CD14-positive monocyte (primary cell): ENCODE measurements at regions not wholly inside any gene's neighbourhood (a gene's known extent, or its start where the extent isn't known, plus 50 kb on each side); places are given as distances from the start of the nearest gene placed in this dataset.

Experiments
- DNase-seq, 3 donors: peaks; one replicate each; pipeline ENCODE4 v3.0.0-alpha.2; 2011 to 2022
- H2AFZ ChIP-seq: 2 replicates; pipeline ENCODE4 v1.6.0; 2012; ENCODE audit warnings: mild to moderate bottlenecking, low read depth, low read length, inconsistent platforms; ENCODE audit not compliant: insufficient read depth, poor library complexity, severe bottlenecking
- H3K27ac ChIP-seq, 2 donors: 1 replicate in 1 of 2; 2 replicates in 1 of 2; pipeline ENCODE4 v1.5.1; 2012 to 2013; ENCODE audit warnings: low read length in 2 of 2, control low read depth in 1 of 2, inconsistent platforms in 1 of 2, low read depth in 1 of 2, mild to moderate bottlenecking in 1 of 2
- H3K27me3 ChIP-seq, 2 donors: one replicate each; pipeline versions ENCODE4 v1.6.0 to v1.6.1; 2011 to 2013; ENCODE audit warnings: low read length in 2 of 2; ENCODE audit not compliant: control insufficient read depth in 2 of 2, insufficient read depth in 2 of 2
- H3K36me3 ChIP-seq, 2 donors: replicated peaks in 1 of 2; 1 replicate in 1 of 2; 2 replicates in 1 of 2; pipeline versions ENCODE4 v1.5.1 to v1.6.1; 2012 to 2013; ENCODE audit warnings: low read length in 2 of 2, control low read depth in 1 of 2, inconsistent platforms in 1 of 2, mild to moderate bottlenecking in 1 of 2; ENCODE audit not compliant: insufficient read depth in 2 of 2, control insufficient read depth in 1 of 2
- H3K4me1 ChIP-seq, 2 donors: 1 replicate in 1 of 2; 2 replicates in 1 of 2; pipeline versions ENCODE4 v1.5.1 to v1.6.1; 2012 to 2013; ENCODE audit warnings: low read length in 2 of 2, control low read depth in 1 of 2, inconsistent platforms in 1 of 2, mild to moderate bottlenecking in 1 of 2, moderate library complexity in 1 of 2; ENCODE audit not compliant: insufficient read depth in 2 of 2, control insufficient read depth in 1 of 2
- H3K4me2 ChIP-seq: replicated peaks from 2 replicates; pipeline ENCODE3; 2012; ENCODE audit warnings: low read length, moderate library complexity, mild to moderate bottlenecking; ENCODE audit not compliant: poor library complexity, severe bottlenecking; ENCODE audit errors: extremely low read depth
- H3K4me3 ChIP-seq, 3 experiments: fragments of 200-600 bp in 1 of 3; sonication (generic) in 1 of 3; replicated peaks in 1 of 3; 1 replicate in 2 of 3; 2 replicates in 1 of 3; pipeline ENCODE4 v1.5.1; 2011 to 2013; ENCODE audit warnings: low read length in 3 of 3, mild to moderate bottlenecking in 3 of 3, control low read depth in 2 of 3, low read depth in 2 of 3, inconsistent platforms in 1 of 3, moderate library complexity in 1 of 3
- H3K79me2 ChIP-seq: 2 replicates; pipeline ENCODE4 v1.6.0; 2012; ENCODE audit warnings: mild to moderate bottlenecking, control low read depth, inconsistent platforms, low read length, moderate library complexity; ENCODE audit not compliant: insufficient read depth
- H3K9ac ChIP-seq: 2 replicates; pipeline ENCODE4 v1.6.0; 2017; ENCODE audit warnings: low read length, mild to moderate bottlenecking; ENCODE audit not compliant: insufficient read depth, poor library complexity, severe bottlenecking
- H3K9me3 ChIP-seq, 2 donors: replicated peaks in 1 of 2; 1 replicate in 1 of 2; 2 replicates in 1 of 2; pipeline versions ENCODE4 v1.5.1 to v1.6.1; 2012 to 2013; ENCODE audit warnings: low read length in 2 of 2, control low read depth in 1 of 2; ENCODE audit not compliant: control insufficient read depth in 1 of 2, insufficient read depth in 1 of 2
- H4K20me1 ChIP-seq: 2 replicates; pipeline ENCODE4 v1.6.0; 2012; ENCODE audit warnings: mild to moderate bottlenecking, low read length, control low read depth, moderate library complexity; ENCODE audit not compliant: insufficient read depth
- H3K27ac Mint-ChIP-seq, 7 donors: one replicate each; pipeline ENCODE4 v1.8.0; 2020; ENCODE audit warnings: mild to moderate bottlenecking in 7 of 7, mixed read lengths in 7 of 7, moderate library complexity in 6 of 7, inconsistent platforms in 2 of 7
- H3K27me3 Mint-ChIP-seq, 3 donors: one replicate each; pipeline ENCODE4 v1.8.0; 2021 to 2022; ENCODE audit warnings: low read depth in 3 of 3, mild to moderate bottlenecking in 3 of 3, mixed read lengths in 3 of 3, moderate library complexity in 3 of 3, inconsistent platforms in 1 of 3
- H3K36me3 Mint-ChIP-seq, 2 donors: one replicate each; pipeline ENCODE4 v1.8.0; 2020; ENCODE audit warnings: mixed read lengths in 2 of 2, inconsistent platforms in 1 of 2, mild to moderate bottlenecking in 1 of 2
- H3K4me1 Mint-ChIP-seq: one replicate; pipeline ENCODE4 v1.8.0; 2020; ENCODE audit warnings: mild to moderate bottlenecking, mixed read lengths
- H3K4me3 Mint-ChIP-seq, 2 donors: one replicate each; pipeline ENCODE4 v1.8.0; 2020; ENCODE audit warnings: mild to moderate bottlenecking in 2 of 2, mixed read lengths in 2 of 2, moderate library complexity in 1 of 2
- H3K9me3 Mint-ChIP-seq, 7 donors: one replicate each; pipeline ENCODE4 v1.8.0; 2020 to 2022; ENCODE audit warnings: mixed read lengths in 7 of 7, mild to moderate bottlenecking in 6 of 7, moderate library complexity in 6 of 7, inconsistent platforms in 2 of 7
- CTCF ChIP-seq: fragments of 200-600 bp; IDR thresholded peaks from one replicate; pipeline ENCODE4 v1.8.0; 2022; ENCODE audit warnings: antibody characterized with exemption, mild to moderate bottlenecking
- WGBS: methylation state at CpG from one replicate; pipeline ENCODE4 v1.1.5; 2013; ENCODE audit warnings: missing lambda C conversion rate; ENCODE audit not compliant: insufficient coverage; 5-methylcytosine and 5-hydroxymethylcytosine counted together
- intact Hi-C, 2 donors: fragments of 100-400 bp; cut with micrococcal nuclease; formaldehyde crosslinking; loops; one replicate each; pipeline versions ENCODE4 v1.15.0 to v1.15.1; 2023

GRCh38 chr22:22112533-22113294 is 130.1 kb upstream of the TOP3B start:
- Histone ChIP-seq H2AFZ (no peak overlapping the region), H3K4me1 (peaks cover 17 to 33% of the 10 kb centered on the region in 2 donors), H3K4me2 (no peak overlapping the region), H3K36me3 (no peaks in the 10 kb centered on the region), H3K4me3 (no peak overlapping the region), H3K9ac (no peak overlapping the region), H3K27ac (peak overlapping the region in 1 of 2 donors; percentile 75), H3K9me3 (no peaks in the 10 kb centered on the region), H4K20me1 (no peaks in the 10 kb centered on the region), H3K27me3 (no peaks in the 10 kb centered on the region), H3K79me2 (no peaks in the 10 kb centered on the region)
- DNase-seq, result no peak
- H3K27me3 Mint-ChIP-seq, result peaks cover 2 to 4% (median 4%) of the 10 kb centered on the region in 3 donors
- no peak for TF ChIP-seq CTCF
- no peaks in the 10 kb centered on the region for H3K9me3 Mint-ChIP-seq
- WGBS, result 100% methylated on average over 1 of the region's 4 CpGs
- peak overlapping the region in 4 of 7 donors; percentile 2 to 63 (median 36) for H3K27ac Mint-ChIP-seq
- H3K4me1 Mint-ChIP-seq, result peaks cover 29% of the 10 kb centered on the region
- H3K36me3 Mint-ChIP-seq, result no peaks in the 10 kb centered on the region
- H3K4me3 Mint-ChIP-seq, result no peak overlapping the region
- intact Hi-C loops, result loop anchor here in 1 of 2 donors (5.0 kb wide), 1 partner anchor 50 kb away; no protein-coding TSS in a partner anchor

- intact Hi-C loops, result loop anchor here in 1 of 2 donors (2.0 to 5.0 kb wide), 2 partner anchors 45 to 50 kb away; no protein-coding TSS in a partner anchor
- Histone ChIP-seq H3K27me3 (no peaks in the 10 kb centered on the region), H3K4me1 (peaks cover 17 to 33% of the 10 kb centered on the region in 2 donors), H3K4me3 (no peak overlapping the region), H3K9ac (no peak overlapping the region), H3K79me2 (no peaks in the 10 kb centered on the region), H3K36me3 (no peaks in the 10 kb centered on the region), H3K9me3 (no peaks in the 10 kb centered on the region), H3K4me2 (no peak overlapping the region), H4K20me1 (no peaks in the 10 kb centered on the region), H3K27ac (peak overlapping the region in 1 of 2 donors; percentile 75), H2AFZ (no peak overlapping the region)
- peaks cover 29% of the 10 kb centered on the region for H3K4me1 Mint-ChIP-seq
- no peaks in the 10 kb centered on the region for H3K36me3 Mint-ChIP-seq
- WGBS, result 100% methylated on average over 2 of the region's 2 CpGs
- H3K27me3 Mint-ChIP-seq, result peaks cover 0 to 4% (median 2%) of the 10 kb centered on the region in 3 donors
- peak overlapping the region in 1 of 7 donors; percentile 37 for H3K27ac Mint-ChIP-seq
- H3K4me3 Mint-ChIP-seq, result no peak overlapping the region
- no peak for TF ChIP-seq CTCF
- H3K9me3 Mint-ChIP-seq, result no peaks in the 10 kb centered on the region
- DNase-seq, result no peak
Observed at GRCh38 chr22:22111983-22112382, 129.4 kb upstream of the TOP3B start.
